Iris pigment epithelial cell (primary cell): ENCODE measurements at regions not wholly inside any gene's neighbourhood (a gene's known extent, or its start where the extent isn't known, plus 50 kb on each side); places are given as distances from the start of the nearest gene placed in this dataset.

Source experiments
- DNase-seq: peaks from one replicate; pipeline ENCODE4 v3.0.0-alpha.2; 2011; ENCODE audit warnings: low read depth

DNA sequence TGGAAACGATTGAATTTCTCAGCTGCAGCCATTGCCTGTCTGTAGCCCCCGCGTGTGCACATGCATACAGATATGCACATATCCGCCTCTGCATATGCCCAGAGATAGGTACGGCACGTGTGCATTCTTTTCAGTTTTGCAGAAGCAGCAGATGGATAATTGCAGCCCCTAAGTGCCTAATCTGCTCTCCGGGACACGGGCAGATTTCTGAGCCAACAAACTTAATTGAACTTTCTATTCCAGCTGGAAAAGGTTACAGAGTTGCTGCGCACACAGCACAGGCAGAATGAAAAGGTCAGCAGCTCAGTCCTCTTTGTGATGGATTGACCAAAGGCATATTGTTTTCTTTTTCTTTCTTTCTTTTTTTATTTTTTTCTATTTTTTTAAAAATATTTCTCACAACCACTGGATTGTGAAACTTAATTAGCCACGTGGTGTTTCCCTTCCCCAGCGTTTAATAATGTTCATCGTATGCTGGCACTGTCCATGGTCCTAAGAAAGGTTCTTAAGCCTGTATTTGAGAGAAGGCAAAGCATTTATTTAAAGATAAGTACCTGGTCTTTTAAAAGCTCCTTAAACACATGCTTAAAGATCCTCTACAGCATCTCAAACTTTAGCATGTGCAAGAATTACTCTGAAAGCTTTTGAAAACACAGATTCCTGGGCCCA lies 270.2 kb upstream of the BRINP1 start:
- DNase-seq, result peak; percentile 16

DNA sequence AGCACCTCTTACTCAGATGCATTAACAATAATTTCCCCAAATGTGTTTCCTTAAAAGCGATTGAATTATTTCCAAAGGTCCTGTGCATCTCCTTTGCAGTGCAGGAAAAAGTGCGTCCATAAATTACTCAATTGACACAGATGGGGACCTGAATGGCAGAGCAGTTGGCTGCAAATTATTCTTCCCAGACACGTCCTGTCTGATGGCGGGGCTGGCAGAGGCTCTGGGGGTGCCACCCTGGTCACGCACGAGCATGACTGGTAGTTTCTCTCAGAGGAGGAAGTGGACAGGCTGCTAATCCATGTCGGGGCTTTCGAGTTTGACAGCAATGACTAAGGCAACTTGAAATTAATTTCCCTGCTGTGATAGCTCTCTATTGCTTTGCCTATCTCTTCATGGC lies 264.8 kb upstream of the BRINP1 start:
- DNase-seq, result no peak

DNA sequence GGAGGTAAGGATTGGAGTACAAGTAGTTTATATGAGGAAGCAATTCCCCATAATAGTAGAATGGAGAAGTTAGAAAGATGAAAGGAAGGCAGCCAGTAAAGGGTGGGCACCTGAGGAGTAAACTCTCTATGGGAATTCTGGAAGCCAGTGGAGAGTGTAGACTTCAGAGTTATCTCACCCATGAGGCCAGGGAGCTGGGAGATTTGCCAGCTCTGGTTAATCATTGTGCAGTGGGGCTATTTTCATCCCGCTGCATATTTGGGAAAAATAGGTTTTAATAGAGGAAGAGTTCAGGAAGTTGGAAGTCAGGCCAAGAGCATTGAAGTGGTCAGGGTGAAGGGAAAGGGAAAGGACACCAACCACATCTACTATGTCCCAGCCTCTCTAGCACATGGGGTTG lies 242.3 kb upstream of the BRINP1 start:
- no peak for DNase-seq

DNA sequence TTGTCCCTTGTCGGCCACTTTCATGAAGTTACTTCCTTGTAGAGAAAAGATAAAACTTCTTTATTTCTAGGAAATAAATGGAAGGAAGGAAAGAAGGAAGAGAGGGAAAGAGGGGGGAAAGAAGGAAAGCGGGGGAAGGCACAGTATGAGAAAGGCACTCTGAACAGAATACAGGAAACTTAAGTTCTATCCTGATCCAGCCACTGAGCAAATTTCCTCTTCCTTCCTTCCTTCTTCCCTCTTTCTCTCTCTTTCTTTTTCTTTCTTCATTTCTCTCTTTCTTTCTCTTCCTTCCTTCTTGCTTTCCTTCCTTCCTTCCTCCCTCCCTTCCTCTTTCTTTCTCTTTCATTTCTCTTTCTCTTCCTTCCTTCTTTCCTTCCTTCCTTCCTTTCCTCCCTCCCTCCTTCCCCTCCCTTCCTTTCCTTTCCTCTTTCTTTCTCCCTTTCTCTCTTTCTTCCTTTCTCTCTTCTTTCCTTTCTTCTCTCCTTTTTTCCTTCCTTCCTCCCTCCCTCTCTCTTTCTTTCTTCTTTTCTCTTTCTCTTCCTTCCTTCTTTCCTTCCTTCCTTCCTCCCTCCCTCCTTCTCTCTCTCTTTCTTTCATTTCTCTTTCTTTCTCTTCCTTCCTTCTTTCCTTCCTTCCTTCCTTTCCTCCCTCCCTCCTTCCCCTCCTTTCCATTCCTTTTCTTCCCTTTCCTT lies 240.2 kb upstream of the BRINP1 start:
- DNase-seq, result no peak

DNA sequence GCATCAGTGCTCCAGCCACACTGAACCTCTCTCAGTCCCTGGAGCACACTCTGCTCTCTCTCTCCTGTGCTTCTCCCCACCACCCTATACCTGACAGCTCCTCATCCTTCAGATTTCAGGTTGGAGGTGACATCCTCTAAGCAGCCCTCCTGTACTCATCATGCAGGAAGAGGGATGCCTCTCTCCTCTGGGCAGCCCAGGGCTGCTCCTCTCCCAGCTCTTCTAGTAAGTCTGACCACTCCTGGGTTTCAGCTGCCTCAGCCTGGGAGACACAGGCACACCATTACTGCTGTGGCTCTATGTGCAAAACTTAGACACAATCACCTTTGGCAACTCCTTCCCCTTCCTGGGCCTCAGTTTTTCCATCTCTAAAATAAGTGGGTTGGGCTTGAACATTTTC lies 232.4 kb upstream of the BRINP1 start:
- DNase-seq, result no peak

DNA sequence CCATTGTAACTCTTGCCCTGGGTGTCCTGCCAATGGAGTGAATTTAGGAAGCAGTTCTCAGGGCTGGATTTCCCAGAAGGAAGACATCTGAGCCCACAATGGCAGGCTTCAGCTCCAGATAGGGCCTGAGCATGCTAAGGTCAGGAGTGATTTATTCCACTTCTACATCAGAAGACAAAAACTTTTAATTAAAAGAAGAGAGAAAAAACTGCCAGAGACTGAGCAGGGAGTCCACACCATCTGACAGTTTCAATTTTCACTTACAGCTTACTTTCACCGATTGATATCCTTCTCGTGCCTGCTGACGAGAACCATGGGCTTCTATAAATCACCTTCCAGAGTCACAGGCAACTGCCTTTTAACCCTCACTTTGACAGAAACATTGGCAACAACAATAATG lies 228.3 kb upstream of the BRINP1 start:
- no peak for DNase-seq

DNA sequence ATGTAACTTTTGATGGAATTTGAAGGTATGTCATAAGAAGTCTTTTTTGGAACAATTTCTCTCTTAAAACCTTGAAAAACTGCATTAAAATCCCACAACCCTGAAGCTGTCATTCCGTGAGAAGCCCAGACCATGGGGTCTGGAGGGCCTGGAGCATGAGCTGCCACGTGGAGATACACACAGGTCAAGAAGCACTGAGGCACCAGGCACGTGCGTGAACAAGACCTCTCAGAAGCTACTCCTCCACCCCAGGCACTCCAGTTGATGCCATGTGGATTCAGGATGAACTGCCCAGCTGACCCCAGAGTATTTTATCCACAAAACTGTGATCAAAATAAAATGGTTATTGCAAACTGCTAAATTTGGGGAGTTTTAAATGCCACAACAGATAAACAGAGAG lies 227.5 kb upstream of the BRINP1 start:
- no peak for DNase-seq

DNA sequence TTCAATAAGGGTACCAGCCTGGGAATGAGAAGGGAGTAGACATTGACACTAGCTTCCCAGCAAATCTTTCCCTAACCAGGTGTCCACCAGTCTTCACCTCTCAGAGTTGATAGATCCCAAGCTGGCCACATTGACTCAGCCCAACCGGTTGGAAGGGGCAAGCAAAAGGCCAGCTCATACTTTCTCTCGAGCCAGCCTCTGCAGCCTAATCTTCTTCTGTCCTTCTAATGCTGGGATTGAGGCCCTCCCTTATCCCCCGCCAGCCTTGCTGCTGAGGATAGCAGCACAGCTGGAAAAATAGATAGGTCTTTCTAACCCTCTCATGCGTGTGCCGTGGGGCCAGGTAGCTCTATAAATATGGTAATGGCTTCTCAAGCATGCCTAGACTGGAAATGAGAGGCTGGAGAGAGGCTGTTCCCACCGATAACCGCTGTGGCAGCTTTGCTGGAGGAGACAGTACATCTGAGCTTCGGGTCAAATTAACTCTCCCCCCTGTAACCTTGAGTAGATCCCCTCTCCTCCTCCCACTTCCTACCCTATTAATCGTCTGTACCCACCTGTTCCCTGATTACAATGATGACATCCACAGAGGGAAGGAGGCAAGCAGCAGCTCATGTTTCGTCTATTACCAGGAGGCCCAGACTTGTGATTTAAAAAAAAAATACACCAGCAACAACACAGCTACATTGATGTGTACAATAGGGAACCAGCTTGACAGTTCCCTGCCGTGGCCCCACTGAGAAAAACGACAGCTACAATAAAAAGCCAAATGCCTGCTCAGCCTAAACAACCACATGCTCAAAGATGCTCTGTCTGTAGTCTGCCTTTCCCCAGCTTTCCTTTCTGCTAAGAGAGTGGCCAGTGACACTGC lies 219.9 kb upstream of the BRINP1 start:
- DNase-seq, result no peak

DNA sequence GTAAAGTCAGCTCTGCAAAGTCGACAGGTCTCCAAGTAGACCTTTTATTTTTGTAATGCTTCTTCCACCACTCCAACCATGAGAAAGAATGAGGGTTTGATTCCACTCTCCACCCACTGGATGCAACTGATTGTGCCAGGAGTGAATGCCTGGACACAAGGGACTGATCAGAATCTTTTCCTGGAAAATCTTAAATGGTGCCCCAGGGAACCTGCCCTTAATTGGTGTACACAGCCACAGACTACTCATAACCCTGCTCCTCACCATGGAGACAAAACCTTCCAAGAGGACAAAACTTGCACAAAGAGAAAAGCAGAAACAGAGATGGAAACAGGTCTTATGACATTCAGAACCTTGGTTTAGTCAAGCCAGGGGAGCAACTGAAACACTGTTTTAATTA lies 208.6 kb upstream of the BRINP1 start:
- DNase-seq, result no peak

DNA sequence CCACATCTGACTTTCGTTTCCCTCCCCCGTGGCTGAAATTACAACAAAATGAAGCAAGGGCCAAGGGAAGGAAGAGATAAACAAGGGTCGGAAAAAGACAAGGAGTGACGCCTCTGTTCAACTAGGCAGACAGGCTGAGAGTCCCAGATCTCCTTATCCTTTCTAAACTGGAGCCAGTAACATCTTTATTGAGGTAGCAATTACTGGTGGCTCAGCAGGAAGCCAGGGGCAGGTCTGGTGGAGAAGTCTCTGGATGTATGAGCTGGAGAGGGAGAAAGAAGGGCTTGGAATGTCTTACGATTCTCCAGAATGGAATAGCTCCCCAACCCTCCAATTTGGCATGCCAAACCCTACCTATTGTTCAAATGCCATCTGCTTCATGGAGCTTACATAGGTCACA lies 190.8 kb upstream of the BRINP1 start:
- DNase-seq, result no peak

DNA sequence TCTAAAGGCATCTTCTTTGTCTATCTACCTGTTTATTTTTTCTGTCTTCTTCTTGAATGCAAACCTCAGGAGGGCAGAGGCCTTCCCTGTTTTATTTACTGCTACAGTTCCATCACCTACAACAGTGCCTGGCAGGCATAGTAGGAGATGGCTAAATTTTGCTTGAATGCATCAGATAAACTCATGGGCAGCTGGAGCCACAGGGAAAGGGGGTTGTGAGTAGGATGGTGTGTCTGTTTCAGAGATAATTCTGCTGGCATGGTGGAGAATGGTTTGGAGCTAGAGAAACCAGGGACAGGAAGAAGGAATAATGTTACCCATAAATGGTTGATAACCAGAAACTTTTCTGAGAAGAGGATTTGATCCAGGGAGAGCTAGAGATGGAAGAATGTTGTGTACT lies 189.8 kb upstream of the BRINP1 start:
- DNase-seq, result no peak

DNA sequence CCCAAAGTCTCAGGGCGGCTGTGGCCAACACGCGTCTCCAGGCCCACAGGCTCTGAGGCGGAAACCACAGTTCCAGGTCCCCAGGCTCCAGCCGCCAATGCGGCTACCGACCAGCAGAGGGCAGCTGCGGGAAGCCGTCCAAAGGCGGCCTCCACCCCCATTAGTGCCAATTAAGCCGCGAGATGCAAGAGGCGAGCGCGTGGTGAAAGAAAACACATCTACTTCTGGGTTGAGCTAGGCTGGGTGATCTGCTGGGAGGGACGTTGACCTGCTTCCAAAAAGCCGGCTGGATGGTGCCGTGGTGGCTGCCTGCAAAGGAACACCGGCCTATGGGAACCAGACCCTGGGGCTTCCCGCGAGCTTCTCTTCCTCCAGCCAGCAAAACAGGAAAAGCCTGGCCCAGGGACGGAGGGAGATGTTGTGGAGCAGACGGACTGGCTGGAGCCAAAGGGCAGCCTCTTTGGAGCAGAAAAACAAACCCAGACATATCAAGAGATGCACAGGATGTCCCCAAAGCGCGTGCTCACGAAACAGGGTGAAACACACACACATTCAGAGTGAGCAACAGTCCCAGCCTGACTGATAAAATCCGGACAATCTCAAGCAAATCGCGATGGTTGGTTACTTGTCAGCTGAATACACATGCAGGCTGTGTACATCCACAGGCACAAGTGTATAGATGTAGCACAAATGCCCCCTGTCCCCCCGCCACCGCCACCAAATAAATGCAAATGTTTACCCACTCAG lies 187.1 kb upstream of the BRINP1 start:
- DNase-seq, result peak; percentile 55

DNA sequence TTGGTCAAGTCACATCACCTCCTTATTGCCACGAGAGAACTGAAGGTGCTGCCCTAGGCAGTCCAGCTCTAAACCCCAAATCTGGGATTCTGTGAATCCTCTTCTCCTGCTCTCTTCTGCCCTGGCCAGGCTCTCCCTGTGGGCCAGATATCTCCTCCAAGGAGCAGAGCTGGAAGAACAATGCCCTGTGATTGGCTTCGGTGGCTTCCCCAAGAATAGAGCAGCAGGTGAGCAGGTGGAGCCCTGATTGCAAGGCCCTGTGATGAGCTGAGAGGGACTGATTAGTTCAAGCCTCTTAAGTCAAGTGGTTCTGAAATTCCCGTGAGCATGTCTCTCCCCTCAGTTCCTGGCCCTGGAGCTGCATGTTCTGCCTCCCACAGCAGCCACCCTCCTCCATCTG lies 175.3 kb upstream of the BRINP1 start:
- no peak for DNase-seq

DNA sequence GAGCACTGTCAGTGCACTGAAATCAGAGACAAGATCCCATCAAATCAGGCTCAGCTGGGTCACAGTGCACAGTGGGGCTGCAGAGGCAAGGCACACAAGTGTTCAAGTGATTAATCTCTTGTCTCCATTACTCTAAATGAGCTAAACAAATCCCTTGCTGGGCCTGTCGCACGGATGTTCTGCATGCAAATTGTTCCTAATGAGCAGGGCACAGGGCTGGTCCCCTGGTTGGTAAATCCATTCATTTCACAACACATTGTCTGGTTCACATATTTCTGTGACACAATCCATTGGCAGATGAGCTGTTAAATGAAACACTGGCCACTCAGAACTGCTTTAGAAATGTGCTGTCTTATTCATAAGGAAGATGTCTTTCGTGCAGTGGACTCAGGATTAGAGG lies 167.9 kb upstream of the BRINP1 start:
- no peak for DNase-seq

DNA sequence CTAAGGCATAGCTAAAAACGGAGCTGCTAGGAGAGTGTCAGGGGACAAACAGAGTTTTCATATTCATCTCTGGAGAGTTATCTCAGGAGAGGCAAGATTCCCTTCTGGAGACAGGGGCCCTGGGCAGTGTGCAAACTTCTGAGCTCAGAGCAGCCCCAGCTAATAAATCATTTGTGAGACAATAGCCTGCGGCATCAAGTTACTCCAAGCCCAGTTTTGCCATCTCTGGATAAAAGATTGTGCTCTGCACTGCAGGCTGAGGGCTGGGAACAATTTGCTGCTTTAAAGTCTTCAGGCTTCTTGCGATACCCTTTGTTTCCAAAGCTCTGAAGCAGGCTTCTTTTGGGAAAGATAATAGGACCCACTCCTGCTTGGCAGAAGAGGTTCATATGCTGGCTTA lies 164.3 kb upstream of the BRINP1 start:
- no peak for DNase-seq

DNA sequence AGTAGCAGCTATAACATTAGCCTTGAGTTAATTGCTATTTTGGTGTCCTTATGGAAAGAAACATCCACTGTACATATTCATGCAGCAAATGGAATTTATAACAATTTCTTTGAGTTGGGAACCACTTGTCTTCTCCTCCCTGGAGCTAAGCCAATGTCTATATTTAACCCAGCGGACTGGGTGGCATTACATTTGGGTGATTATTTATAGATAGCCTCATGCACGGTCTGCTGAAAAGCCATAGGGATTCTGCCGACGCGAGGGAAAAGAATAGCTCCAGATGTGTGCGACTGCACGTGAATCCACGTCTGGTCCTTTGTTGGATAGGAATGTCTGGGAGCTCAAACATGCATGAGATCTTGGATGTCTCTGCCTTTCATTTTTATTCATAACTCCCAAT lies 157.5 kb upstream of the BRINP1 start:
- DNase-seq, result no peak

DNA sequence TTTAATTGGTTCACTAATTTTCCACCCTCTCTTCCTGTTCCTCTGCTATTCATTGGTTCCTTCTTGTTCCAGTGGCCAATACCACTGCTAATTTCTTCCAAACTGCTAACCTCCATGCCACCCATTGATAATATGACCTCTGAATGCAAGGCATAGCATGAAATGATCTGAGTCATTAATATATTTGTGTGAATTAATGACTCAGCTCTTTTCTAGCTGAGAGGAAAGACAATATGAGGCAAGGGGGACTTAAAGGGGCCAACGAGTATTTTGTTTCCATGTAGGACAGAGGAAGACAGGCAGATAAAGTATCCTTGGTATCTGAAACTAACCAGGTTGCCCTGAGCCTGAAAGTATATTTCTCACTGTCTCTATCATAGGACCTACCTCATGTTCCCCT lies 154.3 kb upstream of the BRINP1 start:
- DNase-seq, result no peak

DNA sequence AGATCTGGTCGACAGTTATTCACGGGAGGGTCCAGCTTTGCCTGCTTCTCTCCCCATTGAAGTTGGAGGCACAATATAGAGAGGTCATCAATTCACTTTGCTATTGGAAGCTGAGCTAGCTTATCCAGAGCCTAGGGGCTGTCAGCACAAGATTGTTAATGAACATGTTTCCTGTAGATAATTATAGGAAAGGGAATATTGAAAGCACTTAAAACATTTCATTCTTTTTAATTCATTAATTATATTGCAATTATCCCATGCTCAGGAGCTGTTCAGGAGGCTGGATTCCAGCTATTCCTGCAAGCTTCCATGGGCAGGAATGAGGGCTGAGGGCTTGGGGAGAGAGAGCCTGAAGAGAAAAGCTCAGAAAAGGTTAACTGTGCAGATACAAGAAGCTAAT lies 153.1 kb upstream of the BRINP1 start:
- no peak for DNase-seq

DNA sequence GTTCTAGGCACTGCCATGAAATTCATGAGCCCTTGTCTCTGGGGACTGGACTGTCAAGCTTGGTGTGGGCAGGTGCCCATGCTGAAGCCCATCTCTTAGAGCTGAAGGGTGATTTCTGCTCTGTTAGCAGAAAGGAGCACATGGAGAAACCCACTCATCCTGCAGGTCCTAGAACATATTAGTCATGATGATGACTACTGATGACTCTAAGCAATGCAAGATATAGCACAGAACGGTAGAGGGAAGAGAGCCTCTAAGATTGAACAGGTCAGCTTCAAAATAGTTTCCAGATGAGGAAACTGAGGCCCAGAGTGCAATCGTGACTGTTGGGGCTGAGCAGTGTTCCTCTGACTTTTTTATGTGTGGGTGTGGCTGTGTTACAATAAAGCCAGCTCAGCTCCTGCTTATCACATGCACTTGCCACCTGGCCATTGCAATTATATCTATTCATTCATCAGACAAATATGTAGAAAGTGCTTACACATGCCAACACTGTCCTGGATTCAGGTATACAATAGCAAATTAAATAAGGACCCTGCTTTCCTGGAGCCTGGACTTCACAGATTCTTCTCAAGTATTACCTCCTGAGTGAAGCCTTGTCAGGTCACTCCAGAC lies 140.2 kb upstream of the BRINP1 start:
- no peak for DNase-seq

DNA sequence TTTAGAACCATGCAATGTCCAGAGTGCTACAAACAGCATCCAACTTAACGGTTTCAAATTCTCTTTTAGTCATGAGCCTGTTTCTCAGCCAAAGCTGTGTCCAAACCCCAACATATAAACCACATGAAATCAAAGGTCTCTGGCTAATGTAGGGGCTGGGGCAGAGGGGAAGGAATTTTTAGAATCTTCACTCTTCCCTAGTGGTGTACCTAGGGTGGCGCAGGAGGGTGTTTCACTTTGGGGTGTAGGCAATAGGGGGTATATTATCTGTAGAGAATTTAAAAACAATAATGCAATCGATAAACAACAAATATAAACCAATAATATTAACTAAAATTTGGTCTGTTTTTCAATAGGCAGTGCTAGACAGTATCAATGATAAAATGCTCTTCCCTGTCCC lies 132.1 kb upstream of the BRINP1 start:
- no peak for DNase-seq

DNA sequence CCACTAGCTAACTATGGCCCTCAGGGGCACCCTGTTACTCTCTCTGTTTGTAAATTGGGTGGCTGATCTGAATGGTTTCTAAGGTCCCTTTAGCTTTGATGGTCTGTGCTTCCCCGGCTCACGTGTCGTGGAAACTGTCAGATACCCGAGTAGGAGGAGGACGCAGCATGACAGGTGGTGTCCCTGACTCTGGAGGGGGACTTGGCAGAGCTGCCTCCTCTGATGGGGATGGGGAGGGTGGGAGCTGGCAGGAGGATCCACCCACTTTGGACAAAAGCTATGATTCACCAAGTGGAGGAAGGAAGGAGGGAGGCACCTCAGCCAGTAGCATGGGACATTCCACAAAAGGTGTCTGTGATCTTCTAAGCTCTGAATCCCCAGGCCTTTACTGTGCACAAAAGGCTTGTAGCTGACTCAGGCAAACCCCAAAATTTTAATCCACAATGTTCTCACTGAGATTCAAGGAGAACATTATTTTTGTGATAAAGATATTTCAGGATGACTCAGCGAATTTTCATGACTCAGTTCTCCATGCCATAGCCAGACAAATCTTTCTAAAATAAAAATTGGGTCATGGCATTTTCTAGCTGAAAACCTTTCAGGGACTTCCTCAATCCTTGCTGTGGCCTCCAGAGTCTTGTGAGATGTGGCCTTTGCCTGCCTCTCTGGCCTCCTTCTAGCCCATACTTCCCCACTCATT lies 131.0 kb upstream of the BRINP1 start:
- no peak for DNase-seq
